GM19238 (cell line): ENCODE measurements at regions not wholly inside any gene's neighbourhood (a gene's known extent, or its start where the extent isn't known, plus 50 kb on each side); places are given as distances from the start of the nearest gene placed in this dataset.
"Not testable (repeated sequence)": the region's sequence is repeated elsewhere in the genome, so short reads cannot be mapped to it uniquely, and the experiment has no call there.

ENCODE experiments used
- DNase-seq: peaks from one replicate; pipeline ENCODE4 v3.0.0; 2011; ENCODE audit warnings: low spot score; ENCODE audit not compliant: insufficient read length

DNA sequence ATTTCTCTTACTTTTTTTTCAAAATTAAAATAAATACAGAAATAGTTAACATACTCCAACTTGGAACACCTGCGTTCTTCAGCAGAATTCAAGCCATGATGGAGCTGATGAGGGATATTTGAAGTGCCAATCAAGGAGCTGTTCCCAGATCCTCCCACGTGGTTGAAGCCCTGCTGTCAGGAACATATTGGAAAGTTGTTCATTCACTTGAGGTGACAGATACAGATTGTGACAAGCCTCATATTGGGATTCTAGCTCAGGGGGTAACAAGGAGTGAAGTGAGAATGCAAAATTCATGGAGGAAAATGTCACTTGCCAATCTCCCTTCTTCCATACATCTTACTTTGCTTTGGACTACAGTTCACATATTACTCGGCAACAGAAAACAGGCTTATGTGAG, 2670.8 kb downstream of the PCDH7 start:
- no peak for DNase-seq

DNA sequence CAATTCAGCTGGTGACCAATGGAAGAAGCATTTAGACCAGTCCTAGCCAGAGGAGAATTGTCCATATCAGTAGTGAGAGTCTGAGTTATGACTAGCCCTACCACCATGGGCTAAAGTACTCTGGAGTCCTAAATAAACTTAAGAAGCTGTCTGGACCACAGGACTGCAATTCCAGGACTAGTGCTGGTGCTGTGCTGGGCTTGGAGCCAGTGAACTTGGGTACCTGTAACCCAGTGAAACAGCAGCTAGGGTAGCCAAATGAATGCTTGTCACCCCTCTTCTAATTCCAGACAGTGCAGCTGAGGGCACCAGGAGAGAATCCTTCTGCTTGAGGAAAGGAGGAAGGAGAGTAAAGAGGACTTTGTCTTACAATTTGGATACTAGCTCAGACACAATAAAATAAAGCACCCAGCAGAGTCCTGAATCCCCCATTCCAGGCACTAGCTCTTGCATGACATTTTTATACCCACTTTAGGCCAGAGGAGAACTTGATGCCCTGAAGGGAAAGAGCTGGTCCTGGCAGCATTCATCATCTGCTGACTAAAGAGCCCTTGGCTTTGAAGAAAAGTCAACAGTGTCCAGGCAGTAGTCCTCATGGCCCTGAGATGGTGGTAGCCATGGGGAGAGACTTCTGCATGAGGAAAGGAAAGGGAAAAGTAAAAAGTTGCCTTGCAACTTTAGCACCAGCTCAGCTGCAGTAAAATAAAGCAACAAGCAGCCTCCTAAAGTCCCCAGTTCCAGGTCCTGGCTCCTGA, 2675.7 kb downstream of the PCDH7 start:
- no peak for DNase-seq

DNA sequence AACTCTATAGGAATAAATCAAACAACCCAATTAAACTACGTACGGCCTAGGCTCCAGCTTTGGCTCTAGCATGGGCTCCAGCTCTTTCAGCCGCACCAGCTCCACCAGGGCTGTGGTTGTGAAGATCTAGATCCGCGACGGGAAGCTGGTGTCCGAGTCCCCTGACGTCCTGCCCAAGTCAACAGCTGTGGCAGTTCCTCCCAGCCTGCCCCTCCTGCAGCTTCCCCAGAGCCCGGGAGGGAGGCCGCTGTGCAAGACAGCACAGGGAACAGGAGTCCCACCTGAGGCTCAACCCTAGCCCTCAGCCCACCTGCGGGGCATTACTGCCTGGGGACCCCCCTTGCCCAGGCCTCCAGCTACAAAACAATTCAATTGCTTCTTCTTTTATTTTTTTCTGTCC, 2680.3 kb downstream of the PCDH7 start:
- no peak for DNase-seq

DNA sequence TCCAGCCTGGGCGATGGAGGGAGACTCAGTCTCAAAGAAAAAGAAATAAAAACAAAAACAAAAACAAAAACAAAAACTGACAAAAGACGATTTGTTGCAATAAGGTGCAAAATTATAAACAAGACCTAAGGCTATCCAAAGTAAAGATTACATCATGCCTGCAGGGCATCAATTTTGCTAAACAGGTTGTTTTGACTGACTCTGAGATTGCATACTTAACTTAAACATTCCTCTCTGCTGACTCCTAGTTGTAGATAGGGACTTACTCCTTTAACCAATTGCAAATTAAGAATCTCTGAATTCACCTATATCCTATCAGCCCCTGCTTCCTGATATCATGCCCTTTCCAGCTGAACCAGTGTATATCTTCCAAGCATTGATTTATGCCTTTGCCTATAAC, 2687.3 kb downstream of the PCDH7 start:
- no peak for DNase-seq

DNA sequence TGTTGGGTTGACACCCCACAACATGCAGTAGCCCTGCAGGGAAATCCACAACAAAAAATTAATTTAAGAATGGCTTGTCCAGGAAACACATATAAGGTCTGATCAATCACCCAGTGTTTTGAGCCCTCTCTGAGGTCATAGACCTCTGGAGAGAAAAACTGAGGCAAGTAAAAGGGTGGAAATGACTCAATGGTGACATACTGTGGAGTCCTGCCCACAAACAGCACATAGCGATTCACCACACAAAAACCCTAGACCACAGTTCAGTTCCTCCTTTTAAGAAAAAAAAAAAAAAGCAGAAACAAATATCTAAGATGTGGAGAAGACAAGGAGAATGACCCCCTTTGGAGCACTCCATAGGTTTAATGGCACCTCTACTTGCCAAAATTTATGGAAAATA, 2691.0 kb downstream of the PCDH7 start:
- no peak for DNase-seq

DNA sequence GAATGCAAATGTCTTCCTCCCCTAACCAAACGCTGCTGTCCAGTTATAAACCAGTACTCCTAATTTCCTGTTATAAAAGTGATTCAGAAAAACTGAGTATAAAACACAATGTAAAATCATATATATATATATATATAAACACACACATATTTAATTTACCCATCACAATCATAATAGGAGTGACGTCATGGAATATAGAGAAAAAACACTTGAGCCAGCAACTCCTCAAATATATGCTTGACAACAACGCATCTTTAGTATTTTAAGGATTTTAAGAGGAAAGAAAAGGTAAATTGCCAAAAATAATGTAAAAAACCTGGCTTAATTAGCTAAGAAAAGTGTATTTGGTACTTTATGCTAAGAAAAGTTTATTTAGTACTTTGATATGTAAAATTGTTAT, 2701.7 kb downstream of the PCDH7 start:
- no peak for DNase-seq

DNA sequence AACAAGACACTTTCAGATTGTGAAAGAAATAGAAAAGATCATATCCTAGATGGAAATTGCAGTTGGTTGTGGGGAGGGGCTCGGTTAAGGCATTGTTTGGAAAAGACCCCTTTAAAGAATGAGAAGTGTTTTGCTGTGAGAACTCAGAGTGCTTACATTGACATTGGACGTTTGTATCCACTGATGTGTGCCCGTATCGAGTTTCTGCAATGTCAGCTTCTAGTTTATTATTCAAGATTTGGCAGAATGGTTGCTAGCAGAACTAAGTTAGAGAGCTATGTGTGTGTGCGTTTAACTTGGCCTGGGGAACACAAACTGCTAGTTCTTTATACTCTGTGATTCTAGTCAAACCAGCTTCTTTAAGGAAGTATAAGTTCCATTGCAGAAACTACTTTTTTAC, 2702.5 kb downstream of the PCDH7 start:
- no peak for DNase-seq

DNA sequence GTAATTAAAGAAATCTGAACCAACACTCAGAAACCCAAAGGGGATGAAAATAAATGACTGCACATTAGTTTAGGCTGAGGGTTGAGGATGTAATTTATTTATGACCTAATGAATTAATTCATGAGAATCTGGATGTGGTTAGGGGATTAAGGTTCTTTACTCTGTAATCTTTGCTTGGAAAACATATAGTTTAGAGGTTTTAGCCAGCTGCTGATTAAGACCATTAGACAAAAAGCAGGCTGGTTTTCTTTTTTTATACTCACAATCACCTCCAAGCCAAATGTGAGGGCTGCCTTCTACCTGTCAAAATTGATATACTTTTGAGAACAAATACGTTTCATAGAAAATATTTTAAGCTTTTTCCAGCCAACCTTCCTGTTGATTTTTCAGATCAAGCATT, 2705.8 kb downstream of the PCDH7 start:
- no peak for DNase-seq

DNA sequence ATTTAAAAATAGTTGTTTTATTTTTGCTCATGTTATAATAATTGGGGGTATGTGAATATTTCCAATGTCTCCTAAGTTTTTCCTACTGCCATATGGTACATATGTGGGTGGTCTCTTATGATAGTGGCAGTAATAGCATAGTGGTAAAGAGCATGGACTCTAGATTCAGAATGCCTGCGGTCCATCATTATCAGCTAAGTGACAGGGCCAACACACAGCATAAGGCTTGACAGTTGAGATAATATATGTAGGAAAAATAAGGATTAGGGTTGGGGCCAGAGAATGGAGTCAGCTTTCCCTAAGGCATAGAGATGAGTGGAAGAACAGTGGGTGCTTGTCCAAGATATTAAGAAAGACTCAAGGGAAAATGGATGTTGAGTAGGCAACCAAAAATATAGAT, 2707.5 kb downstream of the PCDH7 start:
- DNase-seq: no peak

DNA sequence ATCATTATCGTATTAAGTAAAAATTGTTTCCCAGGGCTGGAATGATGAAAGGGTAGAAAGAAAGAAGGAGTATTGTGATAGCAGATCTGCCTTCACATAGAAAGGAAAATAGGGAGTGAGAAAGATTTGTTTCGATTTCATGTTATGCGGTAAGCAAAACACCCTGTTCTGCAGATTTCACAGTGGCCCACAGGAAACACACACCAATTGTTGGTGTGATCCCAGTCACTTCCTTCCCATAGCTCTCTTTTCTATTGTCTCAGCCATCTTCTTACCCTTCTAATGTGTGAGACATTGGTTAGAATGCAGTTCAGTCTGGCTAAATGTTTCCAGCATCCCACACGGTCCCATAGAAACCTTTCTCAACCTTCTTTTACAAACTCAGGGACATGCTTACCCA, 2709.8 kb downstream of the PCDH7 start:
- DNase-seq: no peak

DNA sequence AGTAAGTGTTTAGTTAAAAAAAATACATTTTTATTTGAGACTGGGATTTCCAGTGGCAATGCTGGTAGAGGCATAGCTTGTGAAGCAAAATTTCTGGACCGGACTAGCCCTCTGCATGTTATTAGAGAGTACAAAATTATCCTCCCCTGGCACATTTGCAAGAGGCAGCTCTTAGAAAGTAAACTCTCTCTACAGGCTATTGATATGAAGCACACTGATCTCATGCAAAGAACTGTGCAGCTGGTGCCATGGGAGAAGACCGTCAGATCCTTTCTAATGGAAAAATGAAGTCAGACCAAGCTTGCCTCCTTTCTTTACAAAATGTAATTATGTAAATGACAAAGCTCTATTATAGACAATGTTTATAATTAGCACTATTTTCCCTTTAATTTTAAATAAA, 2717.2 kb downstream of the PCDH7 start:
- DNase-seq: no peak

DNA sequence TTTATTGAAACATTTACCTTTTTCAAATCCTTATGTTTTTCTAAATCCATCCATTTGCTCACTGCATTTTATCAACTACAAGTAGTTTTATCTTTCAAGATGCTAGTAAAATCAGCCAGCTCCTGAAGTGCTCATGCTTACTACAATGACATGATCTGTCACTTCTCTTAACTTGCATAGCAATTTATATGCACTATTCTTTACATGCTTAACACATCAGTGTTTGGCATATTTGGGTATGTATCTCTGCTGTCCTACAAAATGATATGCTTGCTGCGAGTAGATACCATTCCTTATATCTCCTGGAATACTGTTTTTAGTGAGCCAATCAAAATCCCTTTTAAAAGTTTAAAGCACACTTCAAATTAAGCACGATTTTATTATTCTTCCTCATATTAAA, 2726.8 kb downstream of the PCDH7 start:
- DNase-seq: no peak

DNA sequence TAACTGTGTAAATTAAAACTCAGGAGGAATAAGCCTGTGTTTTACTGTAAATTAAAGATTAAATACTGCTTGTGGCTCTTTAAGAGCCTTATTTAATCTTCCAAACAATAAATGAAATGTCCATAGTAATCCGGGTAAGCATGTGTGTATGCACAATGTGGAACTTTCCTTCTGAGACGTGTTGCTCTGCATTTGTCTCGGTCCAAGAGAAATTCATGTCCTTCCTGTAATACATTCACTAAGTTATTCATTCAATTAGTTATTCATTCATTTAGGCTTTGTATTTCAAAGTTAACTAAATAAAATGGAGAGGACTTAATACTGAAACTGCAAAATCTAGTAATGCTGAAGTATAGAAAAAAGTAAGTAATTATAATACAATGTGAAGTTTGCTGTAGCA, 2728.8 kb downstream of the PCDH7 start:
- DNase-seq: no peak

DNA sequence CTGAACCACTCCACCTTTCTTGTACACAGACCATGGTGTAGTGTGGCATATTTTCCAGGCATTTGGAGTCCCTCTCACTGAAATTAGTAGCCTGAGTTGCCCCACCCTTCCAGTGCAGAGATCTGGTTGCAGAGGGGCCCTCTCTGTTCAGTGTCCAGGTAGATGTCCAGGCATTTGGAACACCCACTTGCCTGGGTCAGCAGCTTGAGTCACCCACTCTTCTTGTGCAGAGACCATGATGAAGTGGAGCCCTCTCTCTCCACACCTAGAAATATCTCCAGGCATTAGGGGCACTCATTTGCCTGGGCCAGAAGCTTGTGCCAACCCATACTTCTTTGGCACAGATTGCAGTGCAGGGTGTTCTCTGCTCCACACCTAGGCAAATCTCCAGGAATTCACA, 2733.3 kb downstream of the PCDH7 start:
- DNase-seq: no peak

DNA sequence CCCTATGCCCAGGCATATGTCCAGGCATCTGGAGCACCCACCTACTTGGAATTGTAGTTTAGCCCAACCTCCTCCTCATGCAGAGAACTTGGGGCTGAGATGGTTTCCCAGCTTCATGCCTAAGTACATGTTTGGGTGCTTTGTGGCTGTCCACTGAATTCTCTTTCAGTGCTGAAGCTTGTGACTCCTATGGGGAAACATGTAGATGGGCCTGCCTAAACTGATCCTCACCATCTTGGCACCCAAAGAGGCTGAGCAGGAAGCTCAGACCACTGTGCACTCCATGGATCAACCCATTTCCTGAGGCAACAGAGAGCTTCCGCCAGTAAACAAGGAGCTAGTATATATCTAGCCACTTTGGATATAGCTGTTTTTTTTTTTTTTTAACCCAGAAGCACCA, 2733.7 kb downstream of the PCDH7 start:
- no peak for DNase-seq

DNA sequence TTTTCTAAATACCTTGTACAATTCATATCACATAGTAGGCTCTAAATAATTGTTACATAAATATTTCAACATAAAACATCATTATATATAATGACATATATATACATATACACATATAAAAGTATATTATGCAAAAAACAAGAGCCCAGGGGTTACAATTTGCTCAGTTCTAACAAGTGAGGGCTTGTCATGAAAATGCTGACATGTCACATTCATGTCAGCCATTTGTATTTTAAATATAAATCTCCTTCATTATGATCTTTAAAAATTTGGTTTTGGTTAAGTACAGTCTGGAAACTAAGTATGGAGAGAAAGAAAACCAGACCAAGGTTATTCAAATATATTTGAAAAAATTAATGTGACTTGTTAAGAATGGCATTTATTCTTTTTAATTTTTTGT, 2745.4 kb downstream of the PCDH7 start:
- no peak for DNase-seq

DNA sequence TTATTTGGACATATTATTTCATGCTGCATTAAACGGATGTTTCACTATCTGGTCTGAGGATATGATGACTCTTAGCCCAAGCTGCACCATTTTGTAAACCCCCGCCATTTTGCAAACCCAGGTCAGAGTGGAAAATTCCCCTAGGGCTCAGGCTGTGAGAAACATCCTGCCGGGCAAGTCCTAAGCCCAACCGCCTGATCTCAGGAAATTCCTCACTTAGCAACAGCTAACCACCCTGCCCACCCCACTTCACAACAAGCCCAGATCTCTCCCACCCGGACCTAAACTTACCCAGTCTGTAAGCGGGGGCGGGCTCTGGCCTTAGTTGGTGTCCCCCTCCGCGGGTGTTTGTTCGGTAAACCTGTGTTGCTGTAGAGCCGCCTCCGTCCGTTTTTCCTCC, 2747.1 kb downstream of the PCDH7 start:
- no peak for DNase-seq

DNA sequence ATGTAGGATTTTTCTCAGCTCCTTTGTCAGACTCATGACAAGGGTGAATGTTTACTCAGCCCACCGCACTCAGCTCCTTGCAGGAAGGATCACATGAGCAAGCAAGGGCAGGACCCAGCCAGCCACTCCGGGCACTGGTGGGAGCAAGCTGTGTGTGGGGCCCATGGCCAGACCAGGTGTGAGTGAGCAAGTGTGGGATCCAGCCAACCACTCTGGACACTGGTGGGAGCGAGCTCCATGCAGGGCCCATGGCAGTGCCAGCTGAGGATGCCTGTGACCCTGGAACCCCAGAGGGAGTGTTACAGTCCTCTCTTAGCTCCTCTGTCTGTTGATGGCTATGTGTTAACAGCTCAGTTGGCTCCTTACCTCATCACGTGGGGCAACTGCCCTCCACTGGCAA, 2750.6 kb downstream of the PCDH7 start:
- DNase-seq: no peak

DNA sequence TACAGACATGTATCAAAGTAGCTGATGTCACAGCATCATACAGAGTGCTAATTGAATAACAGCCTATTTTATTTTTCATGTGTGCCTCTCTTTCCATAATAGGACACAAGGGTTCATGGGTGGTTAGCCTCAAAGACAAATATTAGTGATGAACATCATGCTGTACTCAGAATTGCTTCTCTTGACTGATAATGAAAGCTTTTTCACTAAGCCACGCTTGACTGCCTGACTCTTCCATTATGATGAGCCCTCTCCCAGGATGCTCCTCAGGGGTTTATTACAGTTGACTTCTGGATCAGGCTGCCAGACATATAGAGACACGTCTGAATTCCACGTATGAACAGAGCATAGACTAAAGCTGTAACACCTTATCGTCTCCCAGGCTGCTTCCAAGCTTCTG, 2757.5 kb downstream of the PCDH7 start:
- no peak for DNase-seq

DNA sequence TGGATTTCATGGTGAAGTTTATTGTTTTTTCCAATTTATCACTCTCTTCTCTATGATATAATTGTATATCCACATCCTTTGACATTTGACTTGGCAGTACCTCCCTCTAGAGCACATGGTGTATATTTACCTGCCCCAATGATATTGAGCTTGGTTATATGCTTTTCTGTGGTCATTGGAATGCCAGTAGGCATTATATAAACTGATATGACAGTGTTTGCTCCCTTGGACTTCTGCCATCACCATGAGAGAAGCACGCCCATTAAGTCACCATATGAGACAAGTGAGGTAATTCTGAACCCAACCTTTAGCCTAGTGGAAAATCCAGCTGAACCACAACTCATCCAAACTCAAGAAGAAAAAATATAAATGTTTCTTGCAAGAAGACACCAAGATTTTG, 2761.5 kb downstream of the ARAP2 start:
- no peak for DNase-seq

DNA sequence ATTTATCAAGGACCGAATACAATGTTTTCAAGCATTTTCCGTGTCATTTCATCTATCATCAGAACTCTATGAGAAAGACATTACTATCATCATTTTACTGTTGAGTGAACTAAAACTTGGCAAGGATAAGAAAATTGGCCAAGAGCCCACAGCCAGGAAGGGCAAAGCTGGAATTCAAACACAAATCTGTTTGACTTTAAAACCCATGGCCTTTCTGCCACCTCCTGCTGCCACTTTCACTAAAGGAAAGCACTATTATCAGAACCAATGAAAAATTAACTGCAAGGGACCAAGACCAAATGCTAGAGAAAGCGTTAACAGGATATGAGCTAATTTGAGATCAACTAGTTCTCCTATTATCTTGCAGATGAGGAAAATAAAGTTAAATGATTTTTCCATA, 2759.2 kb downstream of the ARAP2 start:
- no peak for DNase-seq

DNA sequence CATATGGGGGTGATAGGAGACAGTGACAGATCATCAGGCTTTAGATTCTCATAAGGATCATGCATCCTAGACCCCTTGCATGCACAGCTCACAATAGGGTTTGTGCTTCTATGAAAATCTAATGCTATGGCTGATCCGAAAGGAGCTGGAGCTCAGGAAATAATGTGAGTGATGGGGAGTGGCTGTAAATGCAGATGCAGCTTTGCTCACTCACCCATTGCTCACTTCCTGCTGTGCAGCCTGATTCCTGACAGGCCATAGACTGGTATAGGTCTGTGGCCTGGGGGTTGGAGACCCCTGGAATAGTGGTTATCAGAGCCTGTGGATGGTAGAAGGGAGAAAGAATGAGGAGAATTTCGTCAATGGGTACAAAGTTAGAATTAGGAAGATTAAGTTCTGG, 2751.1 kb downstream of the ARAP2 start:
- DNase-seq: no peak

DNA sequence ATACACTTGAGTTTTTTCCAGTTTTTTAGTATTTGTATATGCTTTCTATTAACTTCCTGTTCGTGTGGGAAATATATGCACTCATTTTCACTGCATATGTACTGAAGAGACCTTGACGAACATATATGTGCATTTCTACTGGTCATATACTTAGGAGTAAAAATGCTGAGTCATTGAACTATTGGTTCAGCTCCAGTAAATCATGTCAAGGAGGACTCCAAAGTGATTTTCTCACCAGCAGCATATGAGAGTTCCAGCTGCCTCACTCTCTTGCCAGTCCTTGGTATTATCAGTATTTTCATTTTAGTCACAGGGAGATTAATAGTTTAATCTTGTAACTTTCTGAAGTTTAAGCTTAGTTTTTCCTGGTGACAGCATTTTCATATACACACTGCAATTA, 2750.2 kb downstream of the ARAP2 start:
- no peak for DNase-seq

DNA sequence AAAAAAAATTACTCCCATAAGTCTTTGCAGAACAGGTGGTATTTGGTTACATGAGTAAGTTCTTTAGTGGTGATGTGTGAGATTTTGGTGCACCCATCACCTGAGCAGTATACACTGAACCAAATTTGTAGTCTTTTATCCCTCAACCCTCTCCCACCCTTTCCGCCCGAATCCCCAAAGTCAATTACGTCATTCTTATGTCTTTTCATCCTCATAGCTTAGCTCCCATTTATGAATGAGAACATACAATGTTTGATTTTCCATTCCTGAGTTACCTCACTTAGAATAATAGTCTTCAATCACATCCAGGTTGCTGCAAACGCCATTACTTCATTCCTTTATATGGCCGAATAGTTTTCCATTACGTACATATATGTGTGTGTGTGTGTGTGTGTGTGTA, 2742.7 kb downstream of the ARAP2 start:
- not testable (repeated sequence) for DNase-seq
